HepG2 (cell line): ENCODE measurements at regions not wholly inside any gene's neighbourhood (a gene's known extent, or its start where the extent isn't known, plus 50 kb on each side); places are given as distances from the start of the nearest gene placed in this dataset.

Experiments used
- CREB1 ChIP-seq, 2 experiments: fragments of 450-650 bp in 1 of 2; IDR thresholded peaks; 2 replicates each; pipeline ENCODE4 v1.6.1; 2016 to 2017; ENCODE audit warnings: control low read depth in 1 of 2, mild to moderate bottlenecking in 1 of 2, missing compliant biosample characterization in 1 of 2, missing genetic modification characterization in 1 of 2
- CTCF ChIP-seq: sonication (generic); formaldehyde crosslinking; IDR thresholded peaks from 2 replicates; pipeline ENCODE4 v1.5.0; 2020; ENCODE audit warnings: mild to moderate bottlenecking, missing genetic modification reagents, moderate library complexity
- GLMP ChIP-seq: sonication (generic); formaldehyde crosslinking; IDR thresholded peaks from 2 replicates; pipeline ENCODE4 v1.9.0; 2021; ENCODE audit warnings: missing genetic modification reagents, mild to moderate bottlenecking, borderline replicate concordance
- SIN3A ChIP-seq: IDR thresholded peaks from 2 replicates; pipeline ENCODE4 v1.6.1; 2011; ENCODE audit warnings: low read depth, mild to moderate bottlenecking, control low read depth, low read length, borderline replicate concordance
- SP1 ChIP-seq, 2 experiments: fragments of 450-650 bp in 1 of 2; sonication (generic) in 1 of 2; formaldehyde crosslinking in 1 of 2; IDR thresholded peaks; 2 replicates each; pipeline versions ENCODE4 v1.4.0 to v1.6.1; 2016 to 2020; ENCODE audit warnings: missing genetic modification reagents in 1 of 2
- ZBTB34 ChIP-seq: sonication (generic); formaldehyde crosslinking; IDR thresholded peaks from 2 replicates; pipeline ENCODE4 v1.8.0; 2022; ENCODE audit warnings: mild to moderate bottlenecking, missing genetic modification reagents

- TF ChIP-seq CREB1 (IDR thresholded peaks at IDR 0.05) (no peak), CREB1 (CRISPR knock-in tag; IDR thresholded peaks at IDR 0.05) (no peak), SP1 (IDR thresholded peaks at IDR 0.05) (no peak), SP1 (CRISPR knock-in tag; IDR thresholded peaks at IDR 0.05) (no peak), CTCF (CRISPR knock-in tag) (no peak), SIN3A (no peak), GLMP (CRISPR knock-in tag) (no peak), ZBTB34 (CRISPR knock-in tag) (no peak)
Measured at GRCh38 chr6:81071121-81071520, 681.4 kb downstream of the TENT5A start.
